ENCODE measurements at regions not wholly inside any gene's neighbourhood (a gene's known extent, or its start where the extent isn't known, plus 50 kb on each side); places are given as distances from the start of the nearest gene placed in this dataset.

DNA sequence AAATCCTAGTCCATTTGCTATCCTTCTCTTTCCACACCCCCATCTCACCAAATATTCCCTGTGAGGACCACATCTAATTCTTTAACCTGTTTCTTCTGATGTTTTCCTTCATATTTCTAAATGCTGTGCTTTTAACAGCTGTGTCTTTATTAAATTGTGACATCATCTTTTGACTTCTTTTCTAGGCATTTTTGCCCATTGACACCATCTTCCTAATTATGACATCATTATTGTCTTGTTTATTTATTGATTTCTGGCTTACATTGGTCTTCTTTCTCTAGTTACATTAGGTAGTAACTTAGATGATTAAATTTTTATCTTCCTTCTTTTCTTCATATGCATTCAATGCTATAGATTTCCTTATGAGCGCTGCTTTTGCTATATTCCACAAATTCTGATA is 175.8 kb upstream of the PDE5A start:
- H3K36me3 ChIP-seq (ENCODE audit: insufficient read depth, low read length), result no peaks in the 10 kb centered on the region
- no peak for TF ChIP-seq CTCF (conservative IDR thresholded peaks at IDR 0.05; ENCODE audit: low read length)
- TF ChIP-seq EZH2phosphoT487 (IDR thresholded peaks at IDR 0.05; ENCODE audit: borderline replicate concordance), result no peak
- H3K4me2 ChIP-seq (ENCODE audit: low read depth, low read length, poor library complexity, severe bottlenecking), result no peak overlapping the region
- no peaks in the 10 kb centered on the region for H3K4me1 ChIP-seq (ENCODE audit: insufficient read depth, low read length, poor library complexity, severe bottlenecking)
- no peaks in the 10 kb centered on the region for H3K27me3 ChIP-seq (ENCODE audit: insufficient read depth, low read length, poor library complexity, severe bottlenecking)
- H3K79me2 ChIP-seq (ENCODE audit: insufficient read depth, low read length), result no peaks in the 10 kb centered on the region
- H3K4me3 ChIP-seq (ENCODE audit: low read length, poor library complexity, severe bottlenecking), result no peak overlapping the region
- H4K20me1 ChIP-seq (ENCODE audit: insufficient read depth, low read length, poor library complexity, severe bottlenecking), result no peaks in the 10 kb centered on the region
- H3K9ac ChIP-seq (ENCODE audit: low read depth, low read length, poor library complexity, severe bottlenecking), result no peak overlapping the region
- no peaks in the 10 kb centered on the region for H3K9me2 ChIP-seq (replicated peaks; ENCODE audit: low read depth, low read length)
- no peak overlapping the region for H2AFZ ChIP-seq (ENCODE audit: low read length)
- H3K9me3 ChIP-seq (ENCODE audit: insufficient read depth, low read depth, low read length), result no peaks in the 10 kb centered on the region
- no peaks in the 10 kb centered on the region for H3F3A ChIP-seq (ENCODE audit: low read depth)

GRCh38 chr4:119797238-119797894 is 168.8 kb upstream of the PDE5A start:
- Histone ChIP-seq H3K27me3 (ENCODE audit: insufficient read depth, low read length, poor library complexity, severe bottlenecking) (no peaks in the 10 kb centered on the region), H3K4me2 (ENCODE audit: low read depth, low read length, poor library complexity, severe bottlenecking) (no peak overlapping the region), H3K9me3 (ENCODE audit: insufficient read depth, low read depth, low read length) (no peaks in the 10 kb centered on the region), H2AFZ (ENCODE audit: low read length) (no peak overlapping the region), H3K9me2 (replicated peaks; ENCODE audit: low read depth, low read length) (no peaks in the 10 kb centered on the region), H3K36me3 (ENCODE audit: insufficient read depth, low read length) (no peaks in the 10 kb centered on the region), H3K9ac (ENCODE audit: low read depth, low read length, poor library complexity, severe bottlenecking) (no peak overlapping the region), H3F3A (ENCODE audit: low read depth) (no peaks in the 10 kb centered on the region), H4K20me1 (ENCODE audit: insufficient read depth, low read length, poor library complexity, severe bottlenecking) (no peaks in the 10 kb centered on the region), H3K4me1 (ENCODE audit: insufficient read depth, low read length, poor library complexity, severe bottlenecking) (no peaks in the 10 kb centered on the region), H3K4me3 (ENCODE audit: low read length, poor library complexity, severe bottlenecking) (no peak overlapping the region), H3K79me2 (ENCODE audit: insufficient read depth, low read length) (no peaks in the 10 kb centered on the region)
- TF ChIP-seq CTCF (conservative IDR thresholded peaks at IDR 0.05; ENCODE audit: low read length), result no peak
- TF ChIP-seq EZH2phosphoT487 (IDR thresholded peaks at IDR 0.05; ENCODE audit: borderline replicate concordance), result no peak

- H3K4me2 ChIP-seq (ENCODE audit: low read depth, low read length, poor library complexity, severe bottlenecking), result no peak overlapping the region
- no peak overlapping the region for H3K4me3 ChIP-seq (ENCODE audit: low read length, poor library complexity, severe bottlenecking)
- no peaks in the 10 kb centered on the region for H3K36me3 ChIP-seq (ENCODE audit: insufficient read depth, low read length)
- H3K79me2 ChIP-seq (ENCODE audit: insufficient read depth, low read length), result no peaks in the 10 kb centered on the region
- H3K9me2 ChIP-seq (replicated peaks; ENCODE audit: low read depth, low read length), result no peaks in the 10 kb centered on the region
- H3K27me3 ChIP-seq (ENCODE audit: insufficient read depth, low read length, poor library complexity, severe bottlenecking), result no peaks in the 10 kb centered on the region
- H3F3A ChIP-seq (ENCODE audit: low read depth), result no peaks in the 10 kb centered on the region
- no peaks in the 10 kb centered on the region for H3K9me3 ChIP-seq (ENCODE audit: insufficient read depth, low read depth, low read length)
- H4K20me1 ChIP-seq (ENCODE audit: insufficient read depth, low read length, poor library complexity, severe bottlenecking), result no peaks in the 10 kb centered on the region
- H3K4me1 ChIP-seq (ENCODE audit: insufficient read depth, low read length, poor library complexity, severe bottlenecking), result no peaks in the 10 kb centered on the region
- no peak overlapping the region for H2AFZ ChIP-seq (ENCODE audit: low read length)
- no peak for TF ChIP-seq CTCF (conservative IDR thresholded peaks at IDR 0.05; ENCODE audit: low read length)
- TF ChIP-seq EZH2phosphoT487 (IDR thresholded peaks at IDR 0.05; ENCODE audit: borderline replicate concordance), result no peak
- no peak overlapping the region for H3K9ac ChIP-seq (ENCODE audit: low read depth, low read length, poor library complexity, severe bottlenecking)
These were observed 167.5 kb upstream of the PDE5A start for GRCh38 chr4:119795986-119796578.
